ENCODE measurements at regions not wholly inside any gene's neighbourhood (a gene's known extent, or its start where the extent isn't known, plus 50 kb on each side); places are given as distances from the start of the nearest gene placed in this dataset.

DNA sequence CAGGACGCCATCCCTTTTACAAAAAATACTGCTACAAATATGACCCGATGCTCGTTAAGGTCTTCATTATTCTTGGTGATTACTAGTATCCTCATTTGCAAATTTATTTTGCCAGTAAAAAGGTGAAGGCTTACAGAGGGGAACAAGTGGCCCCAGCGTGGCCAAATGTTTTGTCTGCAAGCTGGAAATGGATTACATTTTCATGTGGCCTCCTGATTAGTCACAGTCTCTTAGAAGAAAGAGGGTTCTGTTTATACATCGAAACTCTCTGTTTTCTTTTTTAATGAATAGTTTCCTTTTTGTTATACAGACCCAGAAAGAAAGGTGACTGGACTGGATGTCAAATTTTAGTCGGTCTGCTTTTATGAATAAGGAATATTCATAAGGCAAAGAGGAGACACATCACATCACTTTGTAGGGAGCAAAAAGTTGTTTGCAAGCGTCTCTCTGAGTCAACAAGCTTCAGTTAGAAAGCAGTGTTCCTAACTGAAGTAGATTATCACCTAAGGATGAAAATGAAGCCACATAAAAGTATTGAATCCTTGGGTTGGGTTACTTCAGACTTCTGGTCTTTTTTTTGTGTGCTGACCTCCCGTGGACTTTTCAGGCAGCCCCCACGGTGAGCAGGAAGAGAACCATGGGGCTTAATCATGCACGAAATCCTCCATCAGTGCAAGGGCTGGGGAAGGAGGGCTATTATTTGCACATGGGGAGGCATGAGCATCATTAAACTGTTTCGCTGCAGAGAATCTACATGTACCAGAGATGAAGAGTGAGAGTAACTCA, 125.6 kb downstream of the ARSF start:
- H3K23ac ChIP-seq (ENCODE audit: insufficient read length, low read depth, low read length): no peak overlapping the region
- H2BK5ac ChIP-seq (ENCODE audit: insufficient read length, low read length): no peak overlapping the region
- H2BK20ac ChIP-seq (ENCODE audit: low read depth, low read length, poor library complexity, severe bottlenecking): no peak overlapping the region
- no peak overlapping the region for H3K27ac ChIP-seq (ENCODE audit: insufficient read length, low read depth, low read length)
- H3K9ac ChIP-seq (ENCODE audit: extremely low read depth, insufficient read length, low read length): no peak overlapping the region
- Mint-ChIP-seq H3K36me3 (ENCODE audit: insufficient read depth in 1 of 3, low read depth in 3 of 3) (no peaks in the 10 kb centered on the region; a peak in 1 of 7 replicates), H3K27ac (no peak overlapping the region), H3K4me3 (no peak overlapping the region), H3K27me3 (ENCODE audit: low read depth) (no peaks in the 10 kb centered on the region), H3K4me1 (peaks cover 11 to 15% of the 10 kb centered on the region in 2 experiments), H3K9me3 (no peaks in the 10 kb centered on the region; a peak in 1 of 5 replicates)
- no peak overlapping the region for H2BK120ac ChIP-seq (ENCODE audit: low read depth, low read length, poor library complexity, severe bottlenecking)
- TF ChIP-seq, protein P1, sequence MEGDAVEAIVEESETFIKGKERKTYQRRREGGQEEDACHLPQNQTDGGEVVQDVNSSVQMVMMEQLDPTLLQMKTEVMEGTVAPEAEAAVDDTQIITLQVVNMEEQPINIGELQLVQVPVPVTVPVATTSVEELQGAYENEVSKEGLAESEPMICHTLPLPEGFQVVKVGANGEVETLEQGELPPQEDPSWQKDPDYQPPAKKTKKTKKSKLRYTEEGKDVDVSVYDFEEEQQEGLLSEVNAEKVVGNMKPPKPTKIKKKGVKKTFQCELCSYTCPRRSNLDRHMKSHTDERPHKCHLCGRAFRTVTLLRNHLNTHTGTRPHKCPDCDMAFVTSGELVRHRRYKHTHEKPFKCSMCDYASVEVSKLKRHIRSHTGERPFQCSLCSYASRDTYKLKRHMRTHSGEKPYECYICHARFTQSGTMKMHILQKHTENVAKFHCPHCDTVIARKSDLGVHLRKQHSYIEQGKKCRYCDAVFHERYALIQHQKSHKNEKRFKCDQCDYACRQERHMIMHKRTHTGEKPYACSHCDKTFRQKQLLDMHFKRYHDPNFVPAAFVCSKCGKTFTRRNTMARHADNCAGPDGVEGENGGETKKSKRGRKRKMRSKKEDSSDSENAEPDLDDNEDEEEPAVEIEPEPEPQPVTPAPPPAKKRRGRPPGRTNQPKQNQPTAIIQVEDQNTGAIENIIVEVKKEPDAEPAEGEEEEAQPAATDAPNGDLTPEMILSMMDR (conservative IDR thresholded peaks at IDR 0.05): no peak
- H3K27me3 ChIP-seq (ENCODE audit: insufficient read depth, low read length): no peaks in the 10 kb centered on the region
- H3K4ac ChIP-seq (ENCODE audit: low read depth, low read length): no peak overlapping the region
- no peaks in the 10 kb centered on the region for H3K79me2 ChIP-seq (ENCODE audit: insufficient read depth, low read length)
- no peak overlapping the region for H3T11ph ChIP-seq (ENCODE audit: low read length)
- no peak overlapping the region for H4K8ac ChIP-seq (replicated peaks; ENCODE audit: insufficient read length, low read depth, low read length)
- H4K20me1 ChIP-seq (ENCODE audit: control insufficient read depth, insufficient read depth, insufficient read length): no peaks in the 10 kb centered on the region
- H4K5ac ChIP-seq (ENCODE audit: insufficient read length, low read depth, low read length): no peak overlapping the region
- H2AK5ac ChIP-seq (ENCODE audit: insufficient read length, low read length): no peak overlapping the region
- H2BK12ac ChIP-seq (ENCODE audit: insufficient read length, low read depth, low read length): no peak overlapping the region
- H3K9me3 ChIP-seq (ENCODE audit: control insufficient read depth, low read depth, low read length): no peaks in the 10 kb centered on the region
- whole genome bisulfite sequencing (ENCODE audit: extremely low coverage, insufficient read length, low lambda C conversion rate): no CpG with 5 or more reads among the region's 11 CpGs
- no peak overlapping the region for H3K56ac ChIP-seq (ENCODE audit: insufficient read length, low read depth, low read length)
- H3K23me2 ChIP-seq (ENCODE audit: insufficient read length, low read depth, low read length, poor library complexity, severe bottlenecking): no peaks in the 10 kb centered on the region
- H4K91ac ChIP-seq (ENCODE audit: insufficient read length, low read depth, low read length): no peak overlapping the region
- no peak overlapping the region for H2AFZ ChIP-seq (ENCODE audit: low read length)
- no peak for DNase-seq
- no peak overlapping the region for H3K18ac ChIP-seq (ENCODE audit: insufficient read length, low read depth, low read length)
- H2BK15ac ChIP-seq (ENCODE audit: low read depth, low read length): no peak overlapping the region
- H3K14ac ChIP-seq (ENCODE audit: insufficient read depth, low read length): no peak overlapping the region
- H3K4me2 ChIP-seq (ENCODE audit: insufficient read depth, insufficient read length, low read length): no peak overlapping the region
- H3K79me1 ChIP-seq (ENCODE audit: insufficient read depth, low read depth, low read length, poor library complexity, severe bottlenecking): no peaks in the 10 kb centered on the region
- no peaks in the 10 kb centered on the region for H3K4me1 ChIP-seq (ENCODE audit: insufficient read depth, low read length)
